Upper lobe of left lung (tissue), 6 donors: ENCODE measurements at regions not wholly inside any gene's neighbourhood (a gene's known extent, or its start where the extent isn't known, plus 50 kb on each side); places are given as distances from the start of the nearest gene placed in this dataset.
"Not testable (repeated sequence)": the region's sequence is repeated elsewhere in the genome, so short reads cannot be mapped to it uniquely, and the experiment has no call there.

ENCODE experiments used
- ATAC-seq, 2 donors: fragments of 200-7000 bp; cut with Tn5 transposase; one replicate each; pipeline ENCODE4 v1.9.1; 2022; ENCODE audit warnings: mild to moderate bottlenecking in 2 of 2, moderate library complexity in 2 of 2; ENCODE audit not compliant: low FRiP score in 2 of 2
- DNase-seq, 2 donors: peaks; one replicate each; pipeline ENCODE4 v3.0.0-alpha.2; 2019 to 2020
- H3K27ac ChIP-seq, 4 donors: fragments of 200-600 bp; sonication (generic); one replicate each; pipeline ENCODE4 v1.5.1; 2016 to 2019
- H3K27me3 ChIP-seq, 4 donors: fragments of 200-600 bp; sonication (generic); one replicate each; pipeline ENCODE4 v1.5.1; 2017 to 2019
- H3K36me3 ChIP-seq, 4 donors: fragments of 200-600 bp; sonication (generic); one replicate each; pipeline ENCODE4 v1.5.1; 2016 to 2019
- H3K4me1 ChIP-seq, 4 donors: fragments of 200-600 bp; sonication (generic); one replicate each; pipeline ENCODE4 v1.5.1; 2018 to 2019
- H3K4me3 ChIP-seq, 4 donors: fragments of 200-600 bp; sonication (generic); one replicate each; pipeline ENCODE4 v1.5.1; 2017 to 2019; ENCODE audit warnings: mild to moderate bottlenecking in 2 of 4, moderate library complexity in 1 of 4
- H3K9me3 ChIP-seq, 4 donors: fragments of 200-600 bp; sonication (generic); one replicate each; pipeline ENCODE4 v1.5.1; 2018 to 2019
- CTCF ChIP-seq, 6 experiments: fragments of 450-650 bp in 4 of 6; fragments of 200-600 bp in 2 of 6; sonication (generic) in 2 of 6; IDR thresholded peaks; one replicate each; pipeline ENCODE4 v1.5.1; 2016 to 2019; ENCODE audit warnings: antibody characterized with exemption in 6 of 6
- EP300 ChIP-seq, 4 donors: sonication (generic); formaldehyde crosslinking; IDR thresholded peaks; one replicate each; pipeline ENCODE4 v1.5.1; 2017; ENCODE audit warnings: antibody characterized with exemption in 4 of 4, control low read depth in 2 of 4
- POLR2A ChIP-seq, 4 donors: fragments of 450-650 bp; IDR thresholded peaks; one replicate each; pipeline ENCODE4 v1.5.1; 2016 to 2017; ENCODE audit warnings: antibody characterized with exemption in 4 of 4, mild to moderate bottlenecking in 2 of 4
- POLR2AphosphoS5 ChIP-seq, 2 donors: sonication (generic); formaldehyde crosslinking; IDR thresholded peaks; one replicate each; pipeline ENCODE4 v1.5.1; 2017; ENCODE audit warnings: antibody characterized with exemption in 2 of 2
- WGBS, 2 donors: methylation state at CpG; one replicate each; pipeline ENCODE4 v1.1.5; 2017 to 2018; 5-methylcytosine and 5-hydroxymethylcytosine counted together
- donor health status: DM: no; HTN: no; CAD: no; lungs with moderate emphysema.
- donor health status: DM: no; HTN: yes; CAD: no; lungs with severe emphysema.

GRCh38 chr6:86205980-86206379 is 563.3 kb upstream of the SYNCRIP start:
- WGBS, 2 donors: 89 to 92% methylated on average over 10 of the region's 10 CpGs
- Histone ChIP-seq H3K27ac (no peak overlapping the region), H3K27me3 (no peaks in the 10 kb centered on the region), H3K4me1 (no peaks in the 10 kb centered on the region), H3K9me3 (no peaks in the 10 kb centered on the region), H3K36me3 (no peaks in the 10 kb centered on the region), H3K4me3 (no peak overlapping the region)
- ATAC-seq (no peak), DNase-seq (peak in 1 of 2 donors; percentile 32)
- no peak for TF ChIP-seq EP300 (IDR thresholded peaks at IDR 0.05)
- TF ChIP-seq POLR2AphosphoS5 (IDR thresholded peaks at IDR 0.05): no peak
- no peak for TF ChIP-seq POLR2A (IDR thresholded peaks at IDR 0.05)
- TF ChIP-seq CTCF (IDR thresholded peaks at IDR 0.05): no peak

GRCh38 chr6:86203044-86203443 is 560.4 kb upstream of the SYNCRIP start:
- no peaks in the 10 kb centered on the region for H3K9me3 ChIP-seq
- no peaks in the 10 kb centered on the region for H3K36me3 ChIP-seq
- H3K4me3 ChIP-seq: no peak overlapping the region
- ATAC-seq (no peak), DNase-seq (no peak)
- H3K27ac ChIP-seq: no peak overlapping the region
- 90 to 98% methylated on average over 3 of the region's 3 CpGs for WGBS, 2 donors
- TF ChIP-seq EP300 (IDR thresholded peaks at IDR 0.05): no peak
- no peak for TF ChIP-seq CTCF (IDR thresholded peaks at IDR 0.05)
- TF ChIP-seq POLR2AphosphoS5 (IDR thresholded peaks at IDR 0.05): no peak
- TF ChIP-seq POLR2A (IDR thresholded peaks at IDR 0.05): no peak
- no peaks in the 10 kb centered on the region for H3K27me3 ChIP-seq
- no peaks in the 10 kb centered on the region for H3K4me1 ChIP-seq

GRCh38 chr6:86193821-86194220 is 551.1 kb upstream of the SYNCRIP start:
- no peak overlapping the region for H3K27ac ChIP-seq
- no peak for TF ChIP-seq POLR2AphosphoS5 (IDR thresholded peaks at IDR 0.05)
- no peak for TF ChIP-seq EP300 (IDR thresholded peaks at IDR 0.05)
- no peak for TF ChIP-seq CTCF (IDR thresholded peaks at IDR 0.05)
- TF ChIP-seq POLR2A (IDR thresholded peaks at IDR 0.05): no peak
- ATAC-seq (no peak), DNase-seq (no peak)
- no peak overlapping the region for H3K4me3 ChIP-seq
- no peaks in the 10 kb centered on the region for H3K9me3 ChIP-seq
- H3K4me1 ChIP-seq: no peaks in the 10 kb centered on the region
- no peaks in the 10 kb centered on the region for H3K27me3 ChIP-seq
- WGBS, 2 donors: 88 to 91% methylated on average over 3 of the region's 3 CpGs
- no peaks in the 10 kb centered on the region for H3K36me3 ChIP-seq

GRCh38 chr6:86192123-86192522 is 549.4 kb upstream of the SYNCRIP start:
- no peak for TF ChIP-seq EP300 (IDR thresholded peaks at IDR 0.05)
- peak in 1 of 6 experiments; percentile 14 for TF ChIP-seq CTCF (IDR thresholded peaks at IDR 0.05)
- 64 to 71% methylated on average over 3 of the region's 3 CpGs for WGBS, 2 donors
- Histone ChIP-seq H3K9me3 (no peaks in the 10 kb centered on the region), H3K36me3 (no peaks in the 10 kb centered on the region), H3K4me3 (no peak overlapping the region), H3K4me1 (no peaks in the 10 kb centered on the region), H3K27me3 (no peaks in the 10 kb centered on the region), H3K27ac (no peak overlapping the region)
- DNase-seq (no peak), ATAC-seq (no peak)

- peak in 1 of 2 donors; percentile 44 for DNase-seq
- not testable (repeated sequence) for H3K4me3 ChIP-seq, H3K4me1 ChIP-seq, H3K27me3 ChIP-seq, H3K36me3 ChIP-seq, ATAC-seq, H3K27ac ChIP-seq, H3K9me3 ChIP-seq
- TF ChIP-seq CTCF (IDR thresholded peaks at IDR 0.05): peak in 2 of 6 experiments; percentile 16 to 21
- 42 to 51% methylated on average over 9 of the region's 9 CpGs for WGBS, 2 donors
Observed at GRCh38 chr6:86175149-86175548, 532.5 kb upstream of the SYNCRIP start.
